ENCODE measurements at regions not wholly inside any gene's neighbourhood (a gene's known extent, or its start where the extent isn't known, plus 50 kb on each side); places are given as distances from the start of the nearest gene placed in this dataset.
A peak's percentile ranks its signal among the peaks of the same experiment; 100 is the strongest.
"Not testable (repeated sequence)": the region's sequence is repeated elsewhere in the genome, so short reads cannot be mapped to it uniquely, and the experiment has no call there.

- Histone ChIP-seq H3K4me3 (ENCODE audit: low read depth, low read length) (no peak overlapping the region), H3K36me3 (no peaks in the 10 kb centered on the region), H3K27ac (no peak overlapping the region), H3K27me3 (ENCODE audit: insufficient read depth, low read depth, severe bottlenecking) (no peaks in the 10 kb centered on the region), H3K9me3 (ENCODE audit: severe bottlenecking) (peaks cover 6% of the 10 kb centered on the region)
- TF ChIP-seq, protein P1, sequence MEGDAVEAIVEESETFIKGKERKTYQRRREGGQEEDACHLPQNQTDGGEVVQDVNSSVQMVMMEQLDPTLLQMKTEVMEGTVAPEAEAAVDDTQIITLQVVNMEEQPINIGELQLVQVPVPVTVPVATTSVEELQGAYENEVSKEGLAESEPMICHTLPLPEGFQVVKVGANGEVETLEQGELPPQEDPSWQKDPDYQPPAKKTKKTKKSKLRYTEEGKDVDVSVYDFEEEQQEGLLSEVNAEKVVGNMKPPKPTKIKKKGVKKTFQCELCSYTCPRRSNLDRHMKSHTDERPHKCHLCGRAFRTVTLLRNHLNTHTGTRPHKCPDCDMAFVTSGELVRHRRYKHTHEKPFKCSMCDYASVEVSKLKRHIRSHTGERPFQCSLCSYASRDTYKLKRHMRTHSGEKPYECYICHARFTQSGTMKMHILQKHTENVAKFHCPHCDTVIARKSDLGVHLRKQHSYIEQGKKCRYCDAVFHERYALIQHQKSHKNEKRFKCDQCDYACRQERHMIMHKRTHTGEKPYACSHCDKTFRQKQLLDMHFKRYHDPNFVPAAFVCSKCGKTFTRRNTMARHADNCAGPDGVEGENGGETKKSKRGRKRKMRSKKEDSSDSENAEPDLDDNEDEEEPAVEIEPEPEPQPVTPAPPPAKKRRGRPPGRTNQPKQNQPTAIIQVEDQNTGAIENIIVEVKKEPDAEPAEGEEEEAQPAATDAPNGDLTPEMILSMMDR (IDR thresholded peaks at IDR 0.05; ENCODE audit: low read depth, low read length): no peak
- DNase-seq: no peak
Measured at GRCh38 chr11:43145653-43146052, 166.1 kb upstream of the API5 start.

- H3K9me3 ChIP-seq (ENCODE audit: severe bottlenecking): no peaks in the 10 kb centered on the region
- no peak overlapping the region for H3K4me3 ChIP-seq (ENCODE audit: low read depth, low read length)
- no peak for DNase-seq
- TF ChIP-seq, protein P1 (IDR thresholded peaks at IDR 0.05; ENCODE audit: low read depth, low read length): no peak
- peaks cover 10% of the 10 kb centered on the region for H3K27me3 ChIP-seq (ENCODE audit: insufficient read depth, low read depth, severe bottlenecking)
- H3K27ac ChIP-seq: no peak overlapping the region
- no peaks in the 10 kb centered on the region for H3K36me3 ChIP-seq
Measured at GRCh38 chr11:43150697-43151096, 161.1 kb upstream of the API5 start.

DNA sequence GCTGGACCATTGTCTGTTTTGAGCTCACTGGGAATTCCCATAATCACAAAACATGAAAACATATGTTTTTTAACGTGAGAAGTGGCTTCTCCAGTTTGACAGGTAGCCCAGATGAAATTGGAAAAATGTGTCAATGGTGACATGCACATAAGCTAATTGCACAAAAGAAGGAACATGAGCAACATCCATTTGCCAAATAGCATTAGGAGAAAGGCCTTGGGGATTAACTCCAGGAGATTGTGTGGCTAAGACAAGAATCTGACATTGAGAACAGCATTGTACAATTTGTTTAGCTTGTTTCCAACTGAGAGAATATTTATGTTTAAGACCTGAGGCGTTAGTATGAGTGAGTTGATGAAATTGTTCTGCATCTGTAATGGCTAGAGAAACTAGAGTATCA lies 147.0 kb upstream of the API5 start:
- Histone ChIP-seq H3K36me3 (no peaks in the 10 kb centered on the region), H3K27ac (no peak overlapping the region), H3K4me3 (ENCODE audit: low read depth, low read length) (no peak overlapping the region), H3K9me3 (ENCODE audit: severe bottlenecking) (peaks cover 3% of the 10 kb centered on the region), H3K27me3 (ENCODE audit: insufficient read depth, low read depth, severe bottlenecking) (peaks cover 9% of the 10 kb centered on the region)
- TF ChIP-seq, protein P1 (IDR thresholded peaks at IDR 0.05; ENCODE audit: low read depth, low read length): no peak
- DNase-seq: no peak

DNA sequence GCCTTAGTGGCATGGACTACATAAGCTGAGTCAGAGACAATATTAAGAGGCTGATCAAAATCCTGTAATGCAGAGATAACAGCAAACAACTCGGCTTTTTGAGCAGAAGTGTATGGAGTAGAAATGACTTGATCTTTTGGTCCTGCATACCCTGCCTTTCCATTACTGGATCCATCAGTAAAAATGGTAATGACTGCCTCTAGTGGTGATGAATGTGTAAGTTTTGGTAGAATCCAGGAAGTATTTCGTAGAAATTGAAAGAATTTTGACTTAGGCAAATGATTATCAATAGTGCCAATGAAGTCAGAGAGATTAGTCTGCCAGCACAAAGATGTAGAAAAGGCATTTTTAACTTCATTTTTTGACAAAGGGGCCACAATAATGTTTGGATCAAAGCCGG lies 146.4 kb upstream of the API5 start:
- not testable (repeated sequence) for H3K4me3 ChIP-seq (ENCODE audit: low read depth, low read length); H3K9me3 ChIP-seq (ENCODE audit: severe bottlenecking); H3K27me3 ChIP-seq (ENCODE audit: insufficient read depth, low read depth, severe bottlenecking); DNase-seq; H3K27ac ChIP-seq; H3K36me3 ChIP-seq
- TF ChIP-seq, protein P1 (IDR thresholded peaks at IDR 0.05; ENCODE audit: low read depth, low read length): peak; percentile 28; the same call in 1 of the 2 replicates

DNA sequence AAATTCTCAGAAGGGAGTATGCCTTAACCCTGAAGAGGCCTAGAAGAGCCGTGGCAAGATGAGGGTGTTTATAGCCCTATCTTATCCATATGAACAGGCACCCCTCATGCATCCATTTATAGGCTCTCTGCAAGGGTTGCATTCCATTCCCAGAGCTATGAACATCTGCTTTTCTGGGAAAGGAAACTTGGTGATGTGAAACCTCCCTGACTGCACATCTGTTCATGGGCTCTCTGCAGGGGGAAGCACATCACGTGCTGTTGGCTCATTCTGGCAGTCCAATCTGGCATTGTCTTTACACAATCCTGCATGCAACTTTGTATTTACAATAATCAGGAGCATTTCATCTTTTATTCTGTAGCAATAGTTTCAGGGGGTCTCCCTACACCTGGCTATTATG lies 143.6 kb upstream of the API5 start:
- H3K27ac ChIP-seq; H3K36me3 ChIP-seq; H3K9me3 ChIP-seq (ENCODE audit: severe bottlenecking); H3K27me3 ChIP-seq (ENCODE audit: insufficient read depth, low read depth, severe bottlenecking); H3K4me3 ChIP-seq (ENCODE audit: low read depth, low read length); DNase-seq: not testable (repeated sequence)

DNA sequence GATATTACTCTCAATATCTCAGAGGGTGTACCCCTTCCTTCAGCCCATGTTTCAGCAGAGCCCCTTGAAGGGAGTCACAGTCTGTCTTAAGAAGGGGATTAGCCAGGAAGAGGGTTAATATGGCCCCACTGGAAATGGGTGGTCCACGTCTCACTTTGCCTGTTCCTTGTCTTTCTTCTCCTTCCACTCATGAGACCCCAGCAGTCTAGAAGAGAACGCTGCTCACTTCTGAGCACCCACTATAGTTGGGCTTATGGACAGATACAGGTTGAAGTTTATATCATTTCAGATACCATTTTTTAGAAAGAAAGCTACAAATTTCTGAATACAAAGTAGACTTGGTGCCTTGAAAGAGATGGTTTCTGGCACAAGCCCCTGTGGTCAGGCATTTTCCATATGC lies 139.3 kb upstream of the API5 start:
- Histone ChIP-seq H3K36me3 (no peaks in the 10 kb centered on the region), H3K27ac (no peak overlapping the region), H3K27me3 (ENCODE audit: insufficient read depth, low read depth, severe bottlenecking) (peaks cover 29% of the 10 kb centered on the region), H3K4me3 (ENCODE audit: low read depth, low read length) (no peak overlapping the region), H3K9me3 (ENCODE audit: severe bottlenecking) (peaks cover 2% of the 10 kb centered on the region)
- TF ChIP-seq, protein P1 (IDR thresholded peaks at IDR 0.05; ENCODE audit: low read depth, low read length): no peak
- DNase-seq: no peak
